HCT116 (cell line): ENCODE measurements at regions not wholly inside any gene's neighbourhood (a gene's known extent, or its start where the extent isn't known, plus 50 kb on each side); places are given as distances from the start of the nearest gene placed in this dataset.

ENCODE experiments used
- CTCF ChIP-seq, 3 experiments: fragments of 200-600 bp in 1 of 3; sonication (generic) in 1 of 3; IDR thresholded peaks in 2 of 3; conservative IDR thresholded peaks in 1 of 3; 2 replicates each; pipeline ENCODE4 v1.5.1; 2012 to 2017; ENCODE audit warnings: low read depth in 2 of 3, low read length in 2 of 3, antibody characterized with exemption in 1 of 3, borderline replicate concordance in 1 of 3, control low read depth in 1 of 3, mild to moderate bottlenecking in 1 of 3, mixed read lengths in 1 of 3, mixed run types in 1 of 3, moderate library complexity in 1 of 3; ENCODE audit not compliant: insufficient read depth in 1 of 3
- EGR1 ChIP-seq: IDR thresholded peaks from 2 replicates; pipeline ENCODE4 v1.6.1; 2012; ENCODE audit warnings: low read depth
- EZH2 ChIP-seq: fragments of 200-600 bp; sonication (generic); IDR thresholded peaks from 2 replicates; pipeline ENCODE4 v1.6.1; 2017; ENCODE audit warnings: antibody characterized with exemption, mixed run types
- JUND ChIP-seq: IDR thresholded peaks from 2 replicates; pipeline ENCODE4 v1.6.1; 2012
- POLR2AphosphoS5 ChIP-seq: IDR thresholded peaks from 2 replicates; pipeline ENCODE4 v1.6.1; 2011; ENCODE audit warnings: mild to moderate bottlenecking, low read depth, low read length, moderate library complexity
- TF ChIP-seq, protein P1 (sequence below): IDR thresholded peaks from 2 replicates; pipeline ENCODE4 v1.6.1; 2012; ENCODE audit warnings: low read depth

DNA sequence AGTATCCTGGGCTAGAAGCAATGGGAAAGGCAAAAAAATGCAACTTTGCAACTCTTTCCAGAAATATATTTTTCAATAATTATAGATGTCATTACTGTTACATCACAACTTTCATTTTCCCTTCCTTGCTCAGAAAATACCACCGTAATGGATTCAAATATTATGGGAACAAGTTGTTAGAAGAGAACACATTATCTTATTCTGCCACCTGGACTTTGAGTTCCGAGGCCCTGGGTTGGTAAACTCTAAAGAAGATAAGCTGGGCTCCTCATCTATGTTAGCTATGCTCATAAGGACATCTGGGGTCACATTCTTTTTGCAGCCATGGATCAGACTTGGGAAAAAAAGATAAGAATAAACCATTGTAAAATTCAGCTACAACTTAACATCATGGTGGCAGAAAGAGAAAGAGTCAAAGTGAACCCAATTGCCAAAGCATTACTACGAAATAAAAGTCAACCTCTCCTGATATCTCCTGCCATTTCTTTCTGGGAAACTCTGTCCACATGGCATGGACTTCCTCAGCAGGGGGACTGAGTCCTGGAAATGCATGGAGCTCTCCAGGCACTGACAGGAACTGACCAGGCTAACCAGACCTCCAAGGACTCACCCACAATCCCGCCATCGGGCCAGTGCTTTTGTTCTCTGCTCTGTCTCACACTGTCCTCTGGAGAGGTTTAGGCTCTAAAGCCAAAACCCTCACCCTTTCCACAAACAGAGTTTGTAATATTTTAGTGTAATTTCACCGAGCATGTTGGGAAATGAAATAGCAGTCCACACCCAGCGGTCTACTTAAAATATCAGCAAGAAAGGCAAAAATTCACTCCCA lies 499.1 kb upstream of the RUNX1 start:
- TF ChIP-seq CTCF (IDR thresholded peaks at IDR 0.05 in 2 of 3, conservative IDR thresholded peaks at IDR 0.05 in 1 of 3; ENCODE audit: borderline replicate concordance in 1 of 3, insufficient read depth in 1 of 3, low read depth in 2 of 3, low read length in 2 of 3) (no peak), EZH2 (no peak), JUND (no peak), POLR2AphosphoS5 (no peak), EGR1 (no peak)
- TF ChIP-seq, protein P1, sequence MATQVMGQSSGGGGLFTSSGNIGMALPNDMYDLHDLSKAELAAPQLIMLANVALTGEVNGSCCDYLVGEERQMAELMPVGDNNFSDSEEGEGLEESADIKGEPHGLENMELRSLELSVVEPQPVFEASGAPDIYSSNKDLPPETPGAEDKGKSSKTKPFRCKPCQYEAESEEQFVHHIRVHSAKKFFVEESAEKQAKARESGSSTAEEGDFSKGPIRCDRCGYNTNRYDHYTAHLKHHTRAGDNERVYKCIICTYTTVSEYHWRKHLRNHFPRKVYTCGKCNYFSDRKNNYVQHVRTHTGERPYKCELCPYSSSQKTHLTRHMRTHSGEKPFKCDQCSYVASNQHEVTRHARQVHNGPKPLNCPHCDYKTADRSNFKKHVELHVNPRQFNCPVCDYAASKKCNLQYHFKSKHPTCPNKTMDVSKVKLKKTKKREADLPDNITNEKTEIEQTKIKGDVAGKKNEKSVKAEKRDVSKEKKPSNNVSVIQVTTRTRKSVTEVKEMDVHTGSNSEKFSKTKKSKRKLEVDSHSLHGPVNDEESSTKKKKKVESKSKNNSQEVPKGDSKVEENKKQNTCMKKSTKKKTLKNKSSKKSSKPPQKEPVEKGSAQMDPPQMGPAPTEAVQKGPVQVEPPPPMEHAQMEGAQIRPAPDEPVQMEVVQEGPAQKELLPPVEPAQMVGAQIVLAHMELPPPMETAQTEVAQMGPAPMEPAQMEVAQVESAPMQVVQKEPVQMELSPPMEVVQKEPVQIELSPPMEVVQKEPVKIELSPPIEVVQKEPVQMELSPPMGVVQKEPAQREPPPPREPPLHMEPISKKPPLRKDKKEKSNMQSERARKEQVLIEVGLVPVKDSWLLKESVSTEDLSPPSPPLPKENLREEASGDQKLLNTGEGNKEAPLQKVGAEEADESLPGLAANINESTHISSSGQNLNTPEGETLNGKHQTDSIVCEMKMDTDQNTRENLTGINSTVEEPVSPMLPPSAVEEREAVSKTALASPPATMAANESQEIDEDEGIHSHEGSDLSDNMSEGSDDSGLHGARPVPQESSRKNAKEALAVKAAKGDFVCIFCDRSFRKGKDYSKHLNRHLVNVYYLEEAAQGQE, result no peak
